HFFc6 (cell line): ENCODE measurements at regions not wholly inside any gene's neighbourhood (a gene's known extent, or its start where the extent isn't known, plus 50 kb on each side); places are given as distances from the start of the nearest gene placed in this dataset.
"Not testable (repeated sequence)": the region's sequence is repeated elsewhere in the genome, so short reads cannot be mapped to it uniquely, and the experiment has no call there.

Source experiments
- DNase-seq: peaks from one replicate; pipeline ENCODE4 v3.0.0-alpha.2; 2018
- H3K27ac Mint-ChIP-seq: 2 replicates; pipeline ENCODE4 v1.8.0; 2020; ENCODE audit warnings: mild to moderate bottlenecking, mixed read lengths
- H3K27me3 Mint-ChIP-seq: 2 replicates; pipeline ENCODE4 v1.8.0; 2021; ENCODE audit warnings: mild to moderate bottlenecking, moderate library complexity, mixed read lengths; ENCODE audit not compliant: insufficient read depth
- H3K36me3 Mint-ChIP-seq: 2 replicates; pipeline ENCODE4 v1.8.0; 2021; ENCODE audit warnings: low read depth, mixed read lengths
- H3K4me1 Mint-ChIP-seq: 2 replicates; pipeline ENCODE4 v1.8.0; 2020; ENCODE audit warnings: low read depth, mixed read lengths
- H3K4me3 Mint-ChIP-seq: 2 replicates; pipeline ENCODE4 v1.8.0; 2020; ENCODE audit warnings: mild to moderate bottlenecking, moderate library complexity, mixed read lengths
- H3K9me3 Mint-ChIP-seq: 2 replicates; pipeline ENCODE4 v1.8.0; 2020; ENCODE audit warnings: mild to moderate bottlenecking, mixed read lengths
- TF ChIP-seq, protein P1 (sequence below): fragments of 200-600 bp; sonication (generic); IDR thresholded peaks from 2 replicates; pipeline ENCODE4 v1.5.0; 2021; ENCODE audit warnings: antibody characterized with exemption, mild to moderate bottlenecking

DNA sequence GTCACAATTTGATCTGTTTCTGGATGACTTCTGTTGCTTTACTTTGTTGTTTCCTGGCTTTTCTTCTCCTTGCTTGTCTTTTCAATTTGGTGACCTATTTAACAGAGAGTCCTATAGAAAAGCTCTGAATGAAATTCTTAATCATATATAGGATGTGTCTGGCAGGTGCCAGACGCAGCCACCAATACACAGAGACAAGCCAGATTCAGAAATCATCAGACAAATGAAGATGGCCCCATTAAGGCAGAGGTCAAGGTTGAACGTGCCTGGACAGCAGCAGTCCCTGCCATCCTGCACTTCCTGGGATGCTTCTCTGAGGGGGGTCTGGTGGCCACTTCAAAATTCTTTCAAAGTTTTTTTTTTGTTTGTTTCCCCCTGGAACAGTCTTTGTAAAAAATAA, 846.7 kb upstream of the COBL start:
- TF ChIP-seq, protein P1, sequence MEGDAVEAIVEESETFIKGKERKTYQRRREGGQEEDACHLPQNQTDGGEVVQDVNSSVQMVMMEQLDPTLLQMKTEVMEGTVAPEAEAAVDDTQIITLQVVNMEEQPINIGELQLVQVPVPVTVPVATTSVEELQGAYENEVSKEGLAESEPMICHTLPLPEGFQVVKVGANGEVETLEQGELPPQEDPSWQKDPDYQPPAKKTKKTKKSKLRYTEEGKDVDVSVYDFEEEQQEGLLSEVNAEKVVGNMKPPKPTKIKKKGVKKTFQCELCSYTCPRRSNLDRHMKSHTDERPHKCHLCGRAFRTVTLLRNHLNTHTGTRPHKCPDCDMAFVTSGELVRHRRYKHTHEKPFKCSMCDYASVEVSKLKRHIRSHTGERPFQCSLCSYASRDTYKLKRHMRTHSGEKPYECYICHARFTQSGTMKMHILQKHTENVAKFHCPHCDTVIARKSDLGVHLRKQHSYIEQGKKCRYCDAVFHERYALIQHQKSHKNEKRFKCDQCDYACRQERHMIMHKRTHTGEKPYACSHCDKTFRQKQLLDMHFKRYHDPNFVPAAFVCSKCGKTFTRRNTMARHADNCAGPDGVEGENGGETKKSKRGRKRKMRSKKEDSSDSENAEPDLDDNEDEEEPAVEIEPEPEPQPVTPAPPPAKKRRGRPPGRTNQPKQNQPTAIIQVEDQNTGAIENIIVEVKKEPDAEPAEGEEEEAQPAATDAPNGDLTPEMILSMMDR = no peak
- no peaks in the 10 kb centered on the region for H3K4me1 Mint-ChIP-seq
- H3K9me3 Mint-ChIP-seq = peaks cover 18% of the 10 kb centered on the region
- no peaks in the 10 kb centered on the region for H3K27me3 Mint-ChIP-seq
- no peaks in the 10 kb centered on the region for H3K36me3 Mint-ChIP-seq
- no peak overlapping the region for H3K4me3 Mint-ChIP-seq
- no peak overlapping the region for H3K27ac Mint-ChIP-seq
- no peak for DNase-seq

DNA sequence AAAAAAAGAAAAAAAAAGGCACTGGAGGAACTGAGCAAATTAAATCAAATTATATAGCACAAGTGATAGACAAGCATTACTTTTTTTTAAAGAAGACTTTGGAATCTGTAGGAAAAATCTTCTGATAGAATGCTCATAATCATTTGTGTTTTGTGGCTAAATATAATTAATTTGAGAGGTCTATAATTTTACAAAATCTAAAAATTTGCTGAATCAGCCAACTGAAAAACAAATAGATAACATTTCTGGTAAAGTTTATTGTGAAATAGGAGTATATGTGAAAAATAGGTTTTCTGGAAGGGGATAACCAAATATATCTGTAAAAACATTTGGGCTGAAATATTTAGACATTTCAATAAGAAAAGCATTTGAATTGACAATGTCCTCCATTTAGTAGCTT, 844.9 kb upstream of the COBL start:
- H3K27ac Mint-ChIP-seq = no peak overlapping the region
- no peak overlapping the region for H3K4me3 Mint-ChIP-seq
- peaks cover 18% of the 10 kb centered on the region for H3K9me3 Mint-ChIP-seq
- no peaks in the 10 kb centered on the region for H3K4me1 Mint-ChIP-seq
- no peaks in the 10 kb centered on the region for H3K36me3 Mint-ChIP-seq
- DNase-seq = no peak
- H3K27me3 Mint-ChIP-seq = no peaks in the 10 kb centered on the region; the same call in 1 of the 2 replicates
- TF ChIP-seq, protein P1 = no peak

DNA sequence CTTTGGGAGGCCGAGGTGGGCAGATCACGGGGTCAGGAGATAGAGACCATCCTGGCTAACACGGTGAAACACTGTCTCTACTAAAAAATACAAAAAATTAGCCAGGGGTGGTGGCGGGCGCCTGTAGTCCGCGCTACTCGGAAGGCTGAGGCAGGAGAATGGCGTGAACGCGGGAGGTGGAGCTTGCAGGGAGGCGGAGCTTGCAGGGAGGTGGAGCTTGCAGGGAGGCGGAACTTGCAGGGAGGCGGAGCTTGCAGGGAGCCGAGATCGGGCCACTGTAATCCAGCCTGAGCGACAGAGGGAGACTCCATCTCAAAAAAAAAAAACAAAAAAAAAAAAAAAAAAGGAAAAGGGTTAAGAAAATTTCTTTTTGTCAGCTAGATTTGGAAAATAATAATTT, 842.8 kb upstream of the COBL start:
- H3K9me3 Mint-ChIP-seq = peaks cover 23% of the 10 kb centered on the region
- not testable (repeated sequence) for H3K27me3 Mint-ChIP-seq, DNase-seq

DNA sequence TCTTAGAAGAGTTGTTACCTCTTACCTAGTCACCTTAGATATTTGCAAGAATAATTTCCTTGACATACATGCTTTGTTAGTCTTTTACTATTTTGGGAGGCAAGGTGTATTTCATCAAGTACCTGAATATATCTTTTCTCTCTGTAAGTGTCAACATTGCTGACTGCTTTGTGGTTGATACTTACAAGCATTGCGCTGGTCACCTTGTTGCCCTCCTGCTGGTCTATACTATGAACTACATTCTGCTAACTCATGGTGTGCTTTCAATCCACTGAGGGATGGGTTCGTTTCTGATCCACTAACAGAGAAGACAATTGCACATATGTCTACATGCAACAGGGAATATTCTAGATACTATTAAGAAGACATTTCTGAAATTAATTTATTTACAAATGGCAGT, 837.8 kb upstream of the COBL start:
- Mint-ChIP-seq H3K27me3 (no peaks in the 10 kb centered on the region; the same call in none of the 2 replicates), H3K9me3 (peaks cover 29% of the 10 kb centered on the region), H3K27ac (no peak overlapping the region), H3K4me1 (no peaks in the 10 kb centered on the region), H3K36me3 (no peaks in the 10 kb centered on the region; the same call in 1 of the 2 replicates), H3K4me3 (no peak overlapping the region)
- TF ChIP-seq, protein P1 = no peak
- DNase-seq = no peak

More for the DNA sequence above, 842.8 kb upstream of the COBL start:
- not testable (repeated sequence) for H3K4me1 Mint-ChIP-seq, H3K27ac Mint-ChIP-seq, H3K36me3 Mint-ChIP-seq, H3K4me3 Mint-ChIP-seq

DNA sequence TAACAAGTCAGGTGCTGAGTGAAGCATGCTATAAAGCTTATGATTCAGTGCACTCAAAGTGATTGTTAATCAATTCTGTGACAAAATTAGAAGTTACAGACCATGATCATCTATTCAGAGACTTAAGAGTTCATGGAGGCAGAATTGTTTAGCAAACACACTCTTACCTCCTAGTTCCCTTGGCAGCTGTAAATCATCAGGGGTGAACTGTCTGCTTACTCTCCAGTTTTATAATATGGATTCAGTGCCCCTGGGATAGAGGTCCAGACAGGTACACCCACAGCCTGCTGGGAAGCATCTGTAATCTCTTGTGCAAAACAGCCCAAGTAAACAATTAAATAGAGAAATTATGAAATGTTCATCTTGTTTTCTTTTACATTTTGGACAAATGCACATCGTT, 835.0 kb upstream of the COBL start:
- peaks cover 31% of the 10 kb centered on the region for H3K9me3 Mint-ChIP-seq

DNA sequence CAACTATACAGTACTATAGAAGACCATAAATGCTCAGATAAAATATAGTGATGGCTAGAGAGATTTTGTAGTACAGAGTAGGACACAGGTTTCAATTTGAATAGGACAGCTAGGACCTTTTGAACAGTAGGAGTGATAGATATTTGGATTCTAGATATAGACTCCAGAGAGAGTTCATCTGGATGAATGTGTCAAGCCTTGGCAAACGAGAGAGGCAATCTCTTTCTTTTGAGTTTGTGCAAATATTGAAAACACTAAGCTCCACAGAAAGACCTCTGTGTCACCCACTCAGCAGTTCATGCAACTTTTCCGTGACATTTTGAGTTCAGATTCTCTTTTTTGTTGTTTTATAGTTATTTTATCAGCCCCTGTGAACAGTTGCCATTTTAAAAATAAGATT, 834.3 kb upstream of the COBL start:
- no peak overlapping the region for H3K27ac Mint-ChIP-seq
- no peaks in the 10 kb centered on the region for H3K4me1 Mint-ChIP-seq
- H3K4me3 Mint-ChIP-seq = no peak overlapping the region
- no peak for DNase-seq
- no peaks in the 10 kb centered on the region; the same call in 1 of the 2 replicates for H3K36me3 Mint-ChIP-seq
- H3K27me3 Mint-ChIP-seq = no peaks in the 10 kb centered on the region; the same call in none of the 2 replicates
- peaks cover 31% of the 10 kb centered on the region for H3K9me3 Mint-ChIP-seq
- TF ChIP-seq, protein P1 = no peak

More for the DNA sequence above, 835.0 kb upstream of the COBL start:
- Mint-ChIP-seq H3K4me3 (no peak overlapping the region), H3K4me1 (no peaks in the 10 kb centered on the region), H3K27me3 (no peaks in the 10 kb centered on the region; the same call in none of the 2 replicates), H3K27ac (no peak overlapping the region), H3K36me3 (no peaks in the 10 kb centered on the region; the same call in 1 of the 2 replicates)
- TF ChIP-seq, protein P1 = no peak
- DNase-seq = no peak
